ENCODE measurements at regions not wholly inside any gene's neighbourhood (a gene's known extent, or its start where the extent isn't known, plus 50 kb on each side); places are given as distances from the start of the nearest gene placed in this dataset.

GRCh38 chr22:27283714-27284113 lies 517.8 kb downstream of the MN1 start:
- Histone ChIP-seq H3K36me3 (ENCODE audit: insufficient read depth, low read length) (no peaks in the 10 kb centered on the region), H3K9me3 (ENCODE audit: low read length) (no peaks in the 10 kb centered on the region), H3K4me2 (ENCODE audit: low read length) (no peak overlapping the region), H3K4me1 (ENCODE audit: insufficient read depth, low read length, severe bottlenecking) (no peaks in the 10 kb centered on the region), H3K4me3 (ENCODE audit: low read depth, low read length, poor library complexity, severe bottlenecking) (no peak overlapping the region), H3K79me2 (ENCODE audit: insufficient read depth, low read length) (no peaks in the 10 kb centered on the region), H3K9ac (ENCODE audit: low read length) (no peak overlapping the region), H3F3A (ENCODE audit: insufficient read depth, low read length) (no peaks in the 10 kb centered on the region), H3K9me2 (ENCODE audit: low read depth, low read length) (no peaks in the 10 kb centered on the region), H4K20me1 (ENCODE audit: insufficient read depth, low read length) (no peaks in the 10 kb centered on the region), H2AFZ (ENCODE audit: low read length) (no peak overlapping the region), H3K27me3 (ENCODE audit: insufficient read depth, low read length) (no peaks in the 10 kb centered on the region), H3K27ac (ENCODE audit: low read depth, low read length, poor library complexity, severe bottlenecking) (no peak overlapping the region)
- TF ChIP-seq EZH2 (IDR thresholded peaks at IDR 0.05; ENCODE audit: borderline replicate concordance, low read length) (no peak), CTCF (IDR thresholded peaks at IDR 0.05; ENCODE audit: low read length) (no peak)

- H3K4me2 ChIP-seq (ENCODE audit: low read length): no peak overlapping the region
- no peak overlapping the region for H3K4me3 ChIP-seq (ENCODE audit: low read depth, low read length, poor library complexity, severe bottlenecking)
- no peak overlapping the region for H3K27ac ChIP-seq (ENCODE audit: low read depth, low read length, poor library complexity, severe bottlenecking)
- no peaks in the 10 kb centered on the region for H3K9me3 ChIP-seq (ENCODE audit: low read length)
- no peak overlapping the region for H2AFZ ChIP-seq (ENCODE audit: low read length)
- no peak overlapping the region for H3K9ac ChIP-seq (ENCODE audit: low read length)
- no peaks in the 10 kb centered on the region for H4K20me1 ChIP-seq (ENCODE audit: insufficient read depth, low read length)
- H3K4me1 ChIP-seq (ENCODE audit: insufficient read depth, low read length, severe bottlenecking): no peaks in the 10 kb centered on the region
- H3K9me2 ChIP-seq (ENCODE audit: low read depth, low read length): no peaks in the 10 kb centered on the region
- H3K36me3 ChIP-seq (ENCODE audit: insufficient read depth, low read length): no peaks in the 10 kb centered on the region
- H3K79me2 ChIP-seq (ENCODE audit: insufficient read depth, low read length): no peaks in the 10 kb centered on the region
- no peaks in the 10 kb centered on the region for H3K27me3 ChIP-seq (ENCODE audit: insufficient read depth, low read length)
- no peaks in the 10 kb centered on the region for H3F3A ChIP-seq (ENCODE audit: insufficient read depth, low read length)
- no peak for TF ChIP-seq EZH2 (IDR thresholded peaks at IDR 0.05; ENCODE audit: borderline replicate concordance, low read length)
These were observed 517.2 kb downstream of the MN1 start for GRCh38 chr22:27284324-27284723.

- no peak overlapping the region for H3K27ac ChIP-seq (ENCODE audit: low read depth, low read length, poor library complexity, severe bottlenecking)
- H3K4me1 ChIP-seq (ENCODE audit: insufficient read depth, low read length, severe bottlenecking): no peaks in the 10 kb centered on the region
- H3K9me3 ChIP-seq (ENCODE audit: low read length): no peaks in the 10 kb centered on the region
- H3K79me2 ChIP-seq (ENCODE audit: insufficient read depth, low read length): no peaks in the 10 kb centered on the region
- no peak overlapping the region for H2AFZ ChIP-seq (ENCODE audit: low read length)
- no peaks in the 10 kb centered on the region for H3K9me2 ChIP-seq (ENCODE audit: low read depth, low read length)
- no peaks in the 10 kb centered on the region for H4K20me1 ChIP-seq (ENCODE audit: insufficient read depth, low read length)
- no peak for TF ChIP-seq EZH2 (IDR thresholded peaks at IDR 0.05; ENCODE audit: borderline replicate concordance, low read length)
- no peak for TF ChIP-seq CTCF (IDR thresholded peaks at IDR 0.05; ENCODE audit: low read length)
- no peak overlapping the region for H3K9ac ChIP-seq (ENCODE audit: low read length)
- no peaks in the 10 kb centered on the region for H3F3A ChIP-seq (ENCODE audit: insufficient read depth, low read length)
- H3K27me3 ChIP-seq (ENCODE audit: insufficient read depth, low read length): no peaks in the 10 kb centered on the region
- no peak overlapping the region for H3K4me3 ChIP-seq (ENCODE audit: low read depth, low read length, poor library complexity, severe bottlenecking)
- no peak overlapping the region for H3K4me2 ChIP-seq (ENCODE audit: low read length)
- no peaks in the 10 kb centered on the region for H3K36me3 ChIP-seq (ENCODE audit: insufficient read depth, low read length)
These were observed 514.8 kb downstream of the MN1 start for GRCh38 chr22:27286711-27287110.

- H4K20me1 ChIP-seq (ENCODE audit: insufficient read depth, low read length): no peaks in the 10 kb centered on the region
- no peaks in the 10 kb centered on the region for H3K9me3 ChIP-seq (ENCODE audit: low read length)
- H3K27ac ChIP-seq (ENCODE audit: low read depth, low read length, poor library complexity, severe bottlenecking): no peak overlapping the region
- no peak overlapping the region for H3K9ac ChIP-seq (ENCODE audit: low read length)
- no peak overlapping the region for H3K4me3 ChIP-seq (ENCODE audit: low read depth, low read length, poor library complexity, severe bottlenecking)
- H3K4me1 ChIP-seq (ENCODE audit: insufficient read depth, low read length, severe bottlenecking): no peaks in the 10 kb centered on the region
- H3K4me2 ChIP-seq (ENCODE audit: low read length): no peak overlapping the region
- no peak for TF ChIP-seq EZH2 (IDR thresholded peaks at IDR 0.05; ENCODE audit: borderline replicate concordance, low read length)
- TF ChIP-seq CTCF (IDR thresholded peaks at IDR 0.05; ENCODE audit: low read length): no peak
- H3F3A ChIP-seq (ENCODE audit: insufficient read depth, low read length): no peaks in the 10 kb centered on the region
- H3K36me3 ChIP-seq (ENCODE audit: insufficient read depth, low read length): no peaks in the 10 kb centered on the region
- H2AFZ ChIP-seq (ENCODE audit: low read length): no peak overlapping the region
- H3K27me3 ChIP-seq (ENCODE audit: insufficient read depth, low read length): no peaks in the 10 kb centered on the region
- no peaks in the 10 kb centered on the region for H3K79me2 ChIP-seq (ENCODE audit: insufficient read depth, low read length)
- H3K9me2 ChIP-seq (ENCODE audit: low read depth, low read length): no peaks in the 10 kb centered on the region
These were observed 508.8 kb downstream of the MN1 start for GRCh38 chr22:27292542-27293299.

Measured in OCI-LY1 (cell line).